ENCODE measurements at regions not wholly inside any gene's neighbourhood (a gene's known extent, or its start where the extent isn't known, plus 50 kb on each side); places are given as distances from the start of the nearest gene placed in this dataset.

- TF ChIP-seq CTCF (IDR thresholded peaks at IDR 0.05 in 4 of 5, conservative IDR thresholded peaks at IDR 0.05 in 1 of 5) (no peak), POLR2A (IDR thresholded peaks at IDR 0.05) (no peak)
Observed at GRCh38 chr2:194674043-194674442, 983.0 kb upstream of the SLC39A10 start.
